ENCODE measurements at regions not wholly inside any gene's neighbourhood (a gene's known extent, or its start where the extent isn't known, plus 50 kb on each side); places are given as distances from the start of the nearest gene placed in this dataset.

DNA sequence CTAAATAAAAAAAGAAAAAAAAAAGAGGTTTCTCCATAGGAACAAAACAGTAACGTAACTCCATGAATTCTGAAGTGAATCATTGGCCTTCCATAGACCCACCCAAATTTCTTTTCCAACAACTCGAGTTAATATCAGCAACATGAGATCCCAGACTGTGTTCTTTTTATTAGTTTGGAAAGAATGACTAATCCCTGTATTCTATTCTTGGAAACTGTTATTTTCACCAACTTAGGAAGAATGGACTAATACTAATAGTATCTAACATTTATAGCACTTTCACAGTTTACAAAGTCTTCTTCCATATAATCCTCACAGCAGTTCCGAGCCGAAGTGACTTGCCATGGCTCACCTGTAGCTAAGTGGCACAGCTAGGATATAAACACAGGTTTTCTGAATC is 72.7 kb upstream of the SLC4A7 start:
- Histone ChIP-seq H3K9ac (ENCODE audit: insufficient read depth, low read length, poor library complexity, severe bottlenecking) (no peak overlapping the region), H3K4me1 (ENCODE audit: control insufficient read depth in 1 of 2, insufficient read depth in 2 of 2, low read length in 2 of 2) (peaks cover 40 to 48% of the 10 kb centered on the region in 2 donors), H3K36me3 (replicated peaks in 1 of 2; ENCODE audit: control insufficient read depth in 1 of 2, insufficient read depth in 2 of 2, low read length in 2 of 2) (no peaks in the 10 kb centered on the region), H3K4me3 (replicated peaks in 1 of 3; ENCODE audit: low read depth in 2 of 3, low read length in 3 of 3) (no peak overlapping the region), H3K4me2 (replicated peaks; ENCODE audit: extremely low read depth, low read length, poor library complexity, severe bottlenecking) (no peak overlapping the region), H3K79me2 (ENCODE audit: insufficient read depth, low read length) (no peaks in the 10 kb centered on the region), H3K27ac (ENCODE audit: low read depth in 1 of 2, low read length in 2 of 2) (no peak overlapping the region), H3K9me3 (replicated peaks in 1 of 2; ENCODE audit: control insufficient read depth in 1 of 2, insufficient read depth in 1 of 2, low read length in 2 of 2) (no peaks in the 10 kb centered on the region), H2AFZ (ENCODE audit: insufficient read depth, low read depth, low read length, poor library complexity, severe bottlenecking) (no peak overlapping the region), H3K27me3 (ENCODE audit: control insufficient read depth in 2 of 2, insufficient read depth in 2 of 2, low read length in 2 of 2) (no peaks in the 10 kb centered on the region), H4K20me1 (ENCODE audit: insufficient read depth, low read length) (no peaks in the 10 kb centered on the region)
- Mint-ChIP-seq H3K27me3 (ENCODE audit: low read depth in 3 of 3) (peaks cover 0 to 6% (median 0%) of the 10 kb centered on the region in 3 donors), H3K27ac (no peak overlapping the region), H3K4me3 (no peak overlapping the region), H3K4me1 (peaks cover 46% of the 10 kb centered on the region), H3K36me3 (no peaks in the 10 kb centered on the region), H3K9me3 (no peaks in the 10 kb centered on the region)
- DNase-seq = no peak
- TF ChIP-seq CTCF (IDR thresholded peaks at IDR 0.05) = no peak
- intact Hi-C loops (cut with micrococcal nuclease) = no loop called here
- WGBS (ENCODE audit: insufficient coverage) = 100% methylated on average over 2 of the region's 4 CpGs

DNA sequence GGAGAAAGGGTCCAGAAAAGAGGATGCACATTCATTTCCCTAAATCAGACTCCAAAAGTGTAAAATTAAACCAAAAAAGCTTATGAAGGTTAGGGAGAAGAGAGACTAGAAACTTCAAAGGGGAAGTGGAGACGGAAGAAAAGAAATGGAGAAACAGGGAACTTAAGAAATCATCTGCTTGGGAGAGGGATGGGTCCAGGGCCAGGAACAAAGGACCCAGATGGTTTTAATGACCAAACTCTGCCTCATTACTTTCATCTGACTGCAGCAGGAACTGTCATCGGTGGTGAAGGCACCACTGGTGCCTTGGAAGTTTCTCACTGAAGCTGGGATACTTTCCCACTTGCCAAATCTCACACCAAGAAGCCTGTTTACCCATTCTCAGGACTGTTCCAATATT is 70.5 kb upstream of the SLC4A7 start:
- Mint-ChIP-seq H3K36me3 (no peaks in the 10 kb centered on the region), H3K27me3 (ENCODE audit: low read depth in 3 of 3) (peaks cover 0 to 4% (median 2%) of the 10 kb centered on the region in 3 donors), H3K4me1 (peaks cover 33% of the 10 kb centered on the region), H3K9me3 (peaks cover 0 to 3% (median 0%) of the 10 kb centered on the region in 7 donors), H3K27ac (peak overlapping the region; percentile 63 to 88 (median 68)), H3K4me3 (peak overlapping the region in 1 of 2 donors; percentile 54)
- Histone ChIP-seq H3K4me2 (replicated peaks; ENCODE audit: extremely low read depth, low read length, poor library complexity, severe bottlenecking) (peak overlapping the region; percentile 14), H3K27me3 (ENCODE audit: control insufficient read depth in 2 of 2, insufficient read depth in 2 of 2, low read length in 2 of 2) (no peaks in the 10 kb centered on the region), H3K9me3 (replicated peaks in 1 of 2; ENCODE audit: control insufficient read depth in 1 of 2, insufficient read depth in 1 of 2, low read length in 2 of 2) (no peaks in the 10 kb centered on the region), H3K27ac (ENCODE audit: low read depth in 1 of 2, low read length in 2 of 2) (peak overlapping the region in 1 of 2 donors; percentile 34), H3K4me1 (ENCODE audit: control insufficient read depth in 1 of 2, insufficient read depth in 2 of 2, low read length in 2 of 2) (peaks cover 28 to 29% of the 10 kb centered on the region in 2 donors), H3K36me3 (replicated peaks in 1 of 2; ENCODE audit: control insufficient read depth in 1 of 2, insufficient read depth in 2 of 2, low read length in 2 of 2) (no peaks in the 10 kb centered on the region), H3K79me2 (ENCODE audit: insufficient read depth, low read length) (no peaks in the 10 kb centered on the region), H3K9ac (ENCODE audit: insufficient read depth, low read length, poor library complexity, severe bottlenecking) (no peak overlapping the region), H4K20me1 (ENCODE audit: insufficient read depth, low read length) (no peaks in the 10 kb centered on the region), H2AFZ (ENCODE audit: insufficient read depth, low read depth, low read length, poor library complexity, severe bottlenecking) (no peak overlapping the region), H3K4me3 (replicated peaks in 1 of 3; ENCODE audit: low read depth in 2 of 3, low read length in 3 of 3) (peak overlapping the region in 1 of 3 experiments; percentile 7)
- peak; percentile 39 to 78 (median 71) for DNase-seq
- TF ChIP-seq CTCF (IDR thresholded peaks at IDR 0.05) = no peak
- WGBS (ENCODE audit: insufficient coverage) = no CpG with 5 or more reads among the region's 2 CpGs
- intact Hi-C loops (cut with micrococcal nuclease) = loop anchor here in 1 of 2 donors (5.0 kb wide), 1 partner anchor 38 kb away; no protein-coding TSS in a partner anchor
